Pancreas (tissue), 10 donors: ENCODE measurements at regions not wholly inside any gene's neighbourhood (a gene's known extent, or its start where the extent isn't known, plus 50 kb on each side); places are given as distances from the start of the nearest gene placed in this dataset.
"Not testable (repeated sequence)": the region's sequence is repeated elsewhere in the genome, so short reads cannot be mapped to it uniquely, and the experiment has no call there.

Experiments
- ATAC-seq, 4 donors: fragments of 200-7000 bp; cut with Tn5 transposase; one replicate each; pipeline versions ENCODE4 v1.8.0 to v1.9.1; 2020; ENCODE audit warnings: mild to moderate bottlenecking in 4 of 4, moderate library complexity in 4 of 4
- DNase-seq, 6 donors: peaks; one replicate each; pipeline ENCODE4 v3.0.0-alpha.2; 2020
- FAIRE-seq: peaks from 2 replicates; lab custom pipeline; 2012; peaks lifted over from hg19 to GRCh38; lab: Jason Lieb, UNC
- H3K27ac ChIP-seq, 4 donors: fragments of 200-600 bp; sonication (generic); 1 replicate in 3 of 4; 2 replicates in 1 of 4; pipeline versions ENCODE4 v1.5.0 to v1.8.0; 2020
- H3K27me3 ChIP-seq, 4 donors: fragments of 200-600 bp; one replicate each; pipeline ENCODE4 v1.8.0; 2021
- H3K36me3 ChIP-seq, 3 donors: fragments of 200-600 bp; sonication (generic) in 1 of 3; one replicate each; pipeline versions ENCODE4 v1.5.0 to v1.8.0; 2020 to 2021
- H3K4me1 ChIP-seq, 3 donors: fragments of 200-600 bp; one replicate each; pipeline ENCODE4 v1.8.0; 2021
- H3K4me3 ChIP-seq, 4 donors: fragments of 200-600 bp; sonication (generic) in 2 of 4; one replicate each; pipeline versions ENCODE4 v1.5.0 to v1.8.0; 2020 to 2021
- H3K9me3 ChIP-seq, 4 donors: fragments of 200-600 bp; one replicate each; pipeline ENCODE4 v1.8.0; 2021
- WGBS, 2 donors: extraction: QIAGEN DNeasy Blood & Tissue Kit; methylation state at CpG; one replicate each; pipeline ENCODE4 v1.1.7; 2013; 5-methylcytosine and 5-hydroxymethylcytosine counted together
- intact Hi-C, 3 donors: fragments of 100-400 bp; cut with DNase I; formaldehyde crosslinking; loops; one replicate each; pipeline versions ENCODE4 v1.11.1 to v1.14.2; 2022
- TF ChIP-seq, protein P1 (sequence below), 4 donors: fragments of 200-600 bp; sonication (generic) in 3 of 4; IDR thresholded peaks; one replicate each; pipeline versions ENCODE4 v1.5.0 to v1.8.0; 2021; ENCODE audit warnings: antibody characterized with exemption in 4 of 4
- donor health status: healthy with polysubstance abuse.
- donor health status: DM: no; HTN: no; CAD: no; lungs with moderate emphysema.
- donor health status: DM: no; HTN: no; CAD: no.
- donor health status: control.
- donor health status: control.
- donor health status: Bipolar disorder and iron deficiency.
- donor health status: DM: yes; HTN: yes; CAD: no.
- donor health status: DM: no; HTN: no; CAD: no.
- donor health status: DM: no; HTN: no; CAD: no.
- donor health status: DM: yes; HTN: yes; CAD: no.

- TF ChIP-seq, protein P1, sequence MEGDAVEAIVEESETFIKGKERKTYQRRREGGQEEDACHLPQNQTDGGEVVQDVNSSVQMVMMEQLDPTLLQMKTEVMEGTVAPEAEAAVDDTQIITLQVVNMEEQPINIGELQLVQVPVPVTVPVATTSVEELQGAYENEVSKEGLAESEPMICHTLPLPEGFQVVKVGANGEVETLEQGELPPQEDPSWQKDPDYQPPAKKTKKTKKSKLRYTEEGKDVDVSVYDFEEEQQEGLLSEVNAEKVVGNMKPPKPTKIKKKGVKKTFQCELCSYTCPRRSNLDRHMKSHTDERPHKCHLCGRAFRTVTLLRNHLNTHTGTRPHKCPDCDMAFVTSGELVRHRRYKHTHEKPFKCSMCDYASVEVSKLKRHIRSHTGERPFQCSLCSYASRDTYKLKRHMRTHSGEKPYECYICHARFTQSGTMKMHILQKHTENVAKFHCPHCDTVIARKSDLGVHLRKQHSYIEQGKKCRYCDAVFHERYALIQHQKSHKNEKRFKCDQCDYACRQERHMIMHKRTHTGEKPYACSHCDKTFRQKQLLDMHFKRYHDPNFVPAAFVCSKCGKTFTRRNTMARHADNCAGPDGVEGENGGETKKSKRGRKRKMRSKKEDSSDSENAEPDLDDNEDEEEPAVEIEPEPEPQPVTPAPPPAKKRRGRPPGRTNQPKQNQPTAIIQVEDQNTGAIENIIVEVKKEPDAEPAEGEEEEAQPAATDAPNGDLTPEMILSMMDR (IDR thresholded peaks at IDR 0.05) = no peak
- WGBS, 2 donors = 14% methylated on average over 2 of the region's 2 CpGs
- Histone ChIP-seq H3K4me3 (no peak overlapping the region), H3K27me3 (peaks cover 0 to 5% (median 0%) of the 10 kb centered on the region in 4 donors), H3K36me3 (no peaks in the 10 kb centered on the region), H3K9me3 (no peaks in the 10 kb centered on the region), H3K4me1 (no peaks in the 10 kb centered on the region), H3K27ac (no peak overlapping the region)
- FAIRE-seq (no peak), DNase-seq (no peak), ATAC-seq (no peak)
- intact Hi-C loops = no loop called here
Measured at GRCh38 chrX:114178126-114178525, 405.8 kb upstream of the HTR2C start.

GRCh38 chrX:114167276-114167675 lies 416.6 kb upstream of the HTR2C start:
- H3K36me3 ChIP-seq, H3K4me1 ChIP-seq, H3K27ac ChIP-seq, H3K27me3 ChIP-seq, intact Hi-C loops, H3K9me3 ChIP-seq, ATAC-seq, FAIRE-seq, DNase-seq, H3K4me3 ChIP-seq: not testable (repeated sequence)
- 27 to 47% methylated on average over 5 of the region's 5 CpGs for WGBS, 2 donors

DNA sequence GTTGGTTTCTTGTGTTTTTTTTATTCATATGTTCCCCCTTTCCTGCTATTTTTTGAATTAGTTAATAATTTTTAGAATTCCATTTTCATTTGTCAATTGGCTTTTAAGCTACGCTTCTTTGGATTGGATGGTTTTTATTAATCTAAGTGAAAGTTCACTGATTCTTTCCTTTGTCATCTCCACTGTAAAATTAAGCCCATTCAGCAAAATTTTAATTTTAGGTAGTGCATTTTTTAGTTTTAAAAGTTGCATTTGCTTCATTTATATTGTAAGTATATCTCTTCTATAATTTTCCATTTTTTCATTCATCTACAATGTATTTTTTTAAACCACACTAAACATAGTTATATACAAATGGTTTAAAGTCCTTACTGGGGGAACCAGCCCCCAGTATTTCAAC lies 417.3 kb upstream of the HTR2C start:
- no peaks in the 10 kb centered on the region for H3K36me3 ChIP-seq
- no peaks in the 10 kb centered on the region for H3K9me3 ChIP-seq
- FAIRE-seq (no peak), DNase-seq (no peak), ATAC-seq (no peak)
- H3K27ac ChIP-seq = no peak overlapping the region
- peaks cover 0 to 11% (median 2%) of the 10 kb centered on the region in 4 donors for H3K27me3 ChIP-seq
- H3K4me1 ChIP-seq = no peaks in the 10 kb centered on the region
- TF ChIP-seq, protein P1 (IDR thresholded peaks at IDR 0.05) = no peak
- H3K4me3 ChIP-seq = no peak overlapping the region
- intact Hi-C loops = no loop called here
- WGBS, 2 donors = 76 to 87% methylated on average over 1 of the region's 1 CpG

- DNase-seq = no peak
- no peak for FAIRE-seq
- Histone ChIP-seq H3K4me1 (no peaks in the 10 kb centered on the region), H3K4me3 (no peak overlapping the region), H3K27ac (no peak overlapping the region), H3K9me3 (no peaks in the 10 kb centered on the region), H3K36me3 (no peaks in the 10 kb centered on the region), H3K27me3 (peaks cover 0 to 6% (median 3%) of the 10 kb centered on the region in 4 donors)
- 64 to 82% methylated on average over 3 of the region's 3 CpGs for WGBS, 2 donors
- no peak for ATAC-seq
- TF ChIP-seq, protein P1 (IDR thresholded peaks at IDR 0.05) = no peak
- intact Hi-C loops = no loop called here
Measured at GRCh38 chrX:114165537-114165936, 418.3 kb upstream of the HTR2C start.

- intact Hi-C loops = no loop called here
- DNase-seq = peak in 1 of 6 donors; percentile 31
Measured at GRCh38 chrX:114162068-114162735, 421.7 kb upstream of the HTR2C start.

More at GRCh38 chrX:114162068-114162735, 421.7 kb upstream of the HTR2C start:
- peaks cover 0 to 9% (median 3%) of the 10 kb centered on the region in 4 donors for H3K27me3 ChIP-seq
- H3K9me3 ChIP-seq = no peaks in the 10 kb centered on the region
- H3K36me3 ChIP-seq = no peaks in the 10 kb centered on the region
- ATAC-seq = no peak
- no peak for FAIRE-seq
- H3K27ac ChIP-seq = no peak overlapping the region
- WGBS, 2 donors = 29 to 49% methylated on average over 9 of the region's 9 CpGs
- H3K4me3 ChIP-seq = no peak overlapping the region
- no peaks in the 10 kb centered on the region for H3K4me1 ChIP-seq
- TF ChIP-seq, protein P1 (IDR thresholded peaks at IDR 0.05) = no peak
